NCI-H146 treated with DMSO at 0.1 percent for 48 hours (cell line): ENCODE measurements at regions not wholly inside any gene's neighbourhood (a gene's known extent, or its start where the extent isn't known, plus 50 kb on each side); places are given as distances from the start of the nearest gene placed in this dataset.
"Not testable (repeated sequence)": the region's sequence is repeated elsewhere in the genome, so short reads cannot be mapped to it uniquely, and the experiment has no call there.

Experiments used
- DNase-seq: peaks from one replicate; lab custom pipeline; 2025; ENCODE audit not compliant: unreplicated experiment; lab: John Stamatoyannopoulos, UW

- peak; percentile 10 for DNase-seq
These were observed 157.8 kb upstream of the SALL4 start for GRCh38 chr20:51960047-51960675.

DNA sequence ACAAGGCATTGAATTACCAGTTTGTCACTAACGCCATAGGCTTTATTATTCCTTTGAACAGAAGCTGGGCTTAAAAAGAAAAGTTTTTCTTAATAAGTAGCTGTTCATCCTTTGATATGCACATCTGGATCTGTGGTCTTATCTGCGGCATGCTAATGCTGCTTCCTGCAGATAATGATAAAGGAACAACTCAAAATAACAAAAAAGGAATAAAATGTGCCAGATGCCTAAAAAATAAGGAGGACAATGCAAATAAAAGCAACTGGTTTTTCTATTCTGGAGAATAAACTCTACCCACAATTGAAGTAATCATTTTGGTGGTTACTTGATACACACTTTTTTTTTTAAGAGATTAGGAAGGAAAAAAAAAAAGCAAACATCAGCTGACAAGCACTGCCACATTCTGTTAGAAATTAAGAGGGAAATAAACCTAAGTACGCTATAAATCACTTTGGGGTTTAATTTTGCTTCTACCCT, 156.8 kb upstream of the SALL4 start:
- peak; percentile 34 for DNase-seq

DNA sequence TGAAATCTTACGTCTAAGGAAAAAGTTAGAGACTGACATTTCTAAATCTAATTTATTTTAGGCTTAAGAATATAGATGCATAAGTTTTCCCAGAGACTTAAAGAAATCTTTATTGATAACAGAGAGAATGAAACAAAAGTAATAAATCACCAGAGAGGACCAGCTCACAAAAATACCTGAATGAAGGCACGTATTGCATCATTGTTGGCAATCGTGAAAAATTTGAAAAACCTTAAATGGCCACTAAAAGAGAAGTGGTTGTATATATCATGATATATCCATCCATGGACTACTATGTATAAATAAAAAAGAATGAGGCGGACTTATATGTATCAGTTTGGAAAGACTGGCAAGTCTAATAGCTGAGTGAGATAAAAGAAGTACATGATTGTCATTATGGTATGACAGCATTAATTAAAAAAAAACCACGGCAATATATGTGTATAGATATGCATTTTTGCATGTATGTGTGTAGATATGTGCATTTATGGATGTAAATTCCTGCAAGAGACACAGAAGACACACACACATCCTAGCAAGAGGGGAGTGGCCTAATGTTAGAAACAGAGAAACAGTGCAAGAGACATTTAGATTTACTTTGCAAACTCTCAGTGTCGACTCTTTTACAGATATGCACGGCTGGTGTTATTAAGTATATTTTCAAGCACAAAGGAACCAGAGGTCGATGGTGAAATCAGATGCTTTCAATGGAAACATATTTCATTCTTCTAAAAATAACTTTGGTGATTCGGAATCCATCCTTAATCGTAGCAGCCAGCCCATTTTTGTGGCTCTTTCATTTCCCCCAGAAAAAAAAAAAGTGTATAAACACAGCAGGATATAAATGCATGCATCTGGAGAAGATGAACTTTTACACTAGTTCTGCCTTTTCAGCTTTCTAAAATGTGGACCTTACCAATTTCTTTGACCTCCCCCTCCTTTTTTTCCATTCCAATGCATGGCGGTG, 156.1 kb upstream of the SALL4 start:
- DNase-seq, result no peak

DNA sequence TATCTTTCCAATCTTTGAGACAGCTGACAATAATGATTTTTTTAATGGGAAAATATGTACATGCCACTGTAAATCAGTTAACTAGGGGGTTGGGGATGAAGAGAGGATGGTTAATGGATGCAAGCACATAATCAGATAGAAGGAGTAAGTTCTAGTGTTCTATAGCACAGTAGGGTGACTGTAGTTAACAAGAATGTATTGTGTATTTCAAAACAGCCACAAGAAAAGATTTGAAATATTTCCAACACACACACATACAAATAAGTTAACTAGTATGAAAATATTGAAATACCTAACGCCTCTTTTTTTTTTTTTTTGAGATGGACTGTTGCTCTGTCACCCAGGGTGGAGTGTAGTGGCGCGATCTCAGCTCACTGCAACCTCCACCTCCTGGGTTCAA, 153.4 kb upstream of the SALL4 start:
- no peak for DNase-seq

DNA sequence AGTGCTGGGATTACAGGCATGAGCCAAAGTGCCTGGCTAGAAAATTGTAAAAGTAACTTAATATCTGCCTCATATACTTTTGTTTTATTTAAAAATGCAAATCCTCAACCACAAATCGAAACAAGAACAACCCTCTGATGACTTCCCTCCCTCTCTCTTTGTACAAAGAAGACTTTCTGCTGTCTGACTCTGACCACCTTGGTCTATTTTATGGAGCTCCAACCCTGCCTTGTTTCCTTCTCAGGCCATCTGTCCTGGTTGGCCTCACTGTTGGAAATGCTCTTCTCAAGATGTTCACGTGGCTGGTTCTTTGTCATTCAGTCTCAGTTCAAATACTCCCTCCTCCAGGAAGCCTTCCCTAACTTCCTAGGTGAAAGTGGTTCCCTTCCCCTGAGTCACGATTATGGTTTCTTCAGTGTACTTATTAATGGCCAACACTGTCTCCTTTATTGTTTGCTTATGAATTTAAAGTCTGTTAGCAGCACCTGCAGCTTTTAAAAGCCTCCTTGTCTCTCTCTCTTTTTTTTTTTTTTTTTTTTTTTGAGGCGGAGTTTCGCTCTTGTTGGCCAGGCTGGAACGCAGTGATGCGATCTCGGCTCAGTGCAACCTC, 151.5 kb upstream of the SALL4 start:
- no peak for DNase-seq

- DNase-seq, result no peak
These were observed 148.6 kb upstream of the SALL4 start for GRCh38 chr20:51950926-51951325.

DNA sequence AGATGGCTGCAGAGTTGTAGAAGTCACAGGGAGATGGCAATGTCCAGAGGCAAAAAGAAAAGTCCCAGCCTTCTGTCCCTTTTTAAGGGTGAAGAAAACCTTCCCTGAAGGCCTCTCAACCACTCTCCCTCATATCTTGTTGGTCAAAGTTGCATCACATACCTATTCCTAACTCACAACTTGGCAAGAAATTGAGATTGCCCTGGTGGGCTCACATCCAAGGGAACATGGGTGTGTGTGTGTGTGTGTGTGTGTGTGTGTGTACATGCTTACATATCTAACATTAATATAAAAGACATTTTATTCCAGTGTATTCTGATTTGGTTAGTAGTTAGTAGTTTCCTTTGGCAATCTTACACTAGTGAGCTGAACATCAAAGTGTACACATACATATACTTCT, 144.3 kb upstream of the SALL4 start:
- DNase-seq, result no peak

DNA sequence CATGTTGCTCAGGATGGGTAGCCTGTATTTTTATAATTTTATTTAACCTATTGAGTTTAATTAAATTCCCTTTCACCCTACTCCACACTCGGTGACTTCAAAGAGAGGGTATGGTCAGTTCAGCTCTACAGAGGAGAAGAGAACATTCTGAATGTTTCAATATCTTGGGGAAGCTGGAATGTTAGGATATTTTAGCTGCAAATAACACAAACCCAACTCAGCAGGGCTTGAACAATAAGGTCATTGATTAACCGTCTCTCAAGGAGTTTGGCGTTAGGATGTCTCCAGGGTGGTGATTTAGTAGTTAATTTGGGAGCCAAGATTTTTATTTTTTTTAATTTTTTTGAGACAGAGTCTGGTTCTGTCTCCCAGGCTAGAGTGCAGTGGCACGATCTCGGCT, 143.6 kb upstream of the SALL4 start:
- no peak for DNase-seq

- DNase-seq, result no peak
These were observed 142.9 kb upstream of the SALL4 start for GRCh38 chr20:51945177-51945576.

- DNase-seq, result no peak
These were observed 141.4 kb upstream of the SALL4 start for GRCh38 chr20:51943761-51944160.

DNA sequence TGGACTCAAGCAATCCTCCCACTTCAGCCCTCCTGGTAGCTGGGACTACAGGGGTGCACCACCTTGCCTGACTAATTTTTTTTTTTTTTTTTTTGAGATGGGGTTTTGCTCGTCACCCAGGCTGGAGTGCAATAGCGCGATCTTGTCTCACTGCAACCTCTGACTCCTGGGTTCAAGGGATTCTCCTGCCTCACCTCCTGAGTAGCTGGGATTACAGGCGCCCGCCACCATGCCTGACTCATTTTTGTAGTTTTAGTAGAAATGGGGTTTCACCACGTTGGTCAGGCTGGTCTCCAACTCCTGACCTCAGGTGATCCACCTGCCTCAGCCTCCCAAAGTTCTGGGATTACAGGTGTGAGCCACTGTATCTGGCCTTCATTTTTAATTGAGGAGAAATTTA, 141.0 kb upstream of the SALL4 start:
- DNase-seq, result not testable (repeated sequence)

GRCh38 chr20:51941503-51941902, 139.2 kb upstream of the SALL4 start:
- DNase-seq, result no peak

GRCh38 chr20:51939259-51939585, 136.9 kb upstream of the SALL4 start:
- DNase-seq, result no peak

- no peak for DNase-seq
These were observed 136.4 kb upstream of the SALL4 start for GRCh38 chr20:51938559-51939258.

DNA sequence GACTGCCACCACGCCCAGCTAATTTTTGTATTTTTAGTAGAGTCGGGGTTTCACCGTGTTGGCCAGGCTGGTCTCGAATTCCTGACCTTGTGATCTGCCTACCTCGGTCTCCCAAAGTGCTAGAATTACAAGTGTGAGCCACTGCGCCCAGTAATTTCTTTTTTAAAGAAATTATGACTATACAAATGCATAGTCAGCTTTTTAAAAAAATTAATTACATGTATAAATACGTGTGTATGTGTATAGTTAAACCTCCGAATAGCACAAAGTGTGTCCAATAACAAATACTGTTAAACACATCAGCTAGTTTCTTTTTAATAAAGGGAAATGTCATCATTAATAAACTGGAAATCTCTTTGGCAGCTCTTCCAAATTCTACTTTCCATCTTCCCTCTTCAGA, 135.5 kb upstream of the SALL4 start:
- DNase-seq, result no peak

- peak; percentile 12 for DNase-seq
These were observed 134.1 kb upstream of the SALL4 start for GRCh38 chr20:51936377-51936776.

GRCh38 chr20:51935003-51935358, 132.7 kb upstream of the SALL4 start:
- DNase-seq, result peak; percentile 35

DNA sequence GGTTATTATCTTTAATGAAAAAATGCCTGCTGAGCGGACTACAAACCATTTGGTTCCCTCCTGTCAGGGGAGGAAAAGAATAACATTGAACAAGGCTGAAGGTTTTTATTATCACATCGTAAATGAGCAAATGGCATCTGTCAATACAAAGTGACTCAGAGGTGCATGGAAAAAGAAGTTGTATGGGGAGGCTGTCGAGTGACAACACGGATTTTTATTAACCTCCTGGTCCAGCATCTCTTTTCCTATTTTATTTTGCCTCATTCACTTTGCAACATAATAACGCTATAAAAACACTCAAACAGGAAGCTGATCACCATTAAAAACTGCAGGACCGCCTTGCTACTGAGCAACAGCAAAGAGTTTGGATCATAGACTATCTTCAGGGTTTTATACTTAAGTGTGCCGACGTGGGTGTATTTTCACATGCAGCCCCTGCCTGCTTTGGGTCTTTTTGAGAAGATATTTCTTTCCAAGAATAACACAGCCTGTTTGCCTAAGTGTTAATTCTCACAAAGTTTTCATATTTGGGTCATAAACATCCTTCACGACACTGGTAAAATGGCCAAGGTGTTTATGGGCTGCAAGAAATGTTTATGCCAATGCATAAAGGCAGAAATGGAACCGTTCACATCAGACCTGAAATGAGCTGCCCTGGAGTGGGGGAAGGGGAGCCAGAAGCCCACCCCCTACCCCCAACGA, 132.1 kb upstream of the SALL4 start:
- DNase-seq, result peak; percentile 33

- no peak for DNase-seq
These were observed 129.1 kb upstream of the SALL4 start for GRCh38 chr20:51931371-51931781.

GRCh38 chr20:51930775-51931174, 128.5 kb upstream of the SALL4 start:
- no peak for DNase-seq

- DNase-seq, result no peak
These were observed 126.6 kb upstream of the SALL4 start for GRCh38 chr20:51928931-51929330.
